ENCODE measurements at regions not wholly inside any gene's neighbourhood (a gene's known extent, or its start where the extent isn't known, plus 50 kb on each side); places are given as distances from the start of the nearest gene placed in this dataset.

GRCh38 chr10:128952856-128953255 is 514.2 kb upstream of the MGMT start:
- TF ChIP-seq CTCF (IDR thresholded peaks at IDR 0.05) (no peak), POLR2AphosphoS5 (IDR thresholded peaks at IDR 0.05) (no peak), POLR2A (IDR thresholded peaks at IDR 0.05) (no peak), EP300 (IDR thresholded peaks at IDR 0.05) (no peak)

Data from sigmoid colon (tissue), 4 donors.